ENCODE measurements at regions not wholly inside any gene's neighbourhood (a gene's known extent, or its start where the extent isn't known, plus 50 kb on each side); places are given as distances from the start of the nearest gene placed in this dataset.

- TF ChIP-seq POLR2A (IDR thresholded peaks at IDR 0.05) (no peak), CTCF (IDR thresholded peaks at IDR 0.05) (no peak)
- Histone ChIP-seq H3K9me3 (no peaks in the 10 kb centered on the region), H3K4me3 (replicated peaks in 1 of 3) (no peak overlapping the region), H3K27ac (no peak overlapping the region), H3K27me3 (no peaks in the 10 kb centered on the region), H3K36me3 (no peaks in the 10 kb centered on the region), H3K4me1 (no peaks in the 10 kb centered on the region)
- WGBS, 2 donors: 62 to 82% methylated on average over 3 of the region's 3 CpGs
- no peak for DNase-seq
- intact Hi-C loops (cut with DNase I): no loop called here
Measured at GRCh38 chr4:117529401-117529800, 444.0 kb upstream of the TRAM1L1 start.

- no peaks in the 10 kb centered on the region for H3K9me3 ChIP-seq
- no peak for DNase-seq
- intact Hi-C loops (cut with DNase I): no loop called here
- no peaks in the 10 kb centered on the region for H3K36me3 ChIP-seq
- H3K27me3 ChIP-seq: no peaks in the 10 kb centered on the region
- no peak for TF ChIP-seq POLR2A (IDR thresholded peaks at IDR 0.05)
- TF ChIP-seq CTCF (IDR thresholded peaks at IDR 0.05): no peak
- 78 to 87% methylated on average over 1 of the region's 1 CpG for WGBS, 2 donors
- no peak overlapping the region for H3K27ac ChIP-seq
- H3K4me1 ChIP-seq: no peaks in the 10 kb centered on the region
- no peak overlapping the region for H3K4me3 ChIP-seq (replicated peaks in 1 of 3)
Measured at GRCh38 chr4:117533501-117533900, 448.1 kb upstream of the TRAM1L1 start.

- H3K9me3 ChIP-seq: no peaks in the 10 kb centered on the region
- no peak overlapping the region for H3K4me3 ChIP-seq (replicated peaks in 1 of 3)
- TF ChIP-seq CTCF (IDR thresholded peaks at IDR 0.05): no peak
- DNase-seq: no peak
- H3K27me3 ChIP-seq: no peaks in the 10 kb centered on the region
- intact Hi-C loops (cut with DNase I): no loop called here
- WGBS, 2 donors: 0 to 38% methylated on average over 1 of the region's 1 CpG
- no peaks in the 10 kb centered on the region for H3K36me3 ChIP-seq
- H3K4me1 ChIP-seq: no peaks in the 10 kb centered on the region
- no peak overlapping the region for H3K27ac ChIP-seq
Measured at GRCh38 chr4:117545039-117545438, 459.7 kb upstream of the TRAM1L1 start.

- TF ChIP-seq POLR2A (IDR thresholded peaks at IDR 0.05): no peak
- no peak for TF ChIP-seq CTCF (IDR thresholded peaks at IDR 0.05)
Measured at GRCh38 chr4:117549524-117549923, 464.1 kb upstream of the TRAM1L1 start.

GRCh38 chr4:117550085-117550484, 464.7 kb upstream of the TRAM1L1 start:
- Histone ChIP-seq H3K27me3 (no peaks in the 10 kb centered on the region), H3K27ac (no peak overlapping the region), H3K4me1 (no peaks in the 10 kb centered on the region), H3K36me3 (no peaks in the 10 kb centered on the region), H3K4me3 (replicated peaks in 1 of 3) (no peak overlapping the region), H3K9me3 (no peaks in the 10 kb centered on the region)
- WGBS, 2 donors: 75 to 83% methylated on average over 2 of the region's 2 CpGs
- intact Hi-C loops (cut with DNase I): no loop called here
- TF ChIP-seq POLR2A (IDR thresholded peaks at IDR 0.05): no peak
- TF ChIP-seq CTCF (IDR thresholded peaks at IDR 0.05): no peak
- DNase-seq: no peak

More at GRCh38 chr4:117549524-117549923, 464.1 kb upstream of the TRAM1L1 start:
- 63 to 69% methylated on average over 5 of the region's 5 CpGs for WGBS, 2 donors
- no peak for DNase-seq
- H3K36me3 ChIP-seq: no peaks in the 10 kb centered on the region
- H3K9me3 ChIP-seq: no peaks in the 10 kb centered on the region
- no peak overlapping the region for H3K27ac ChIP-seq
- H3K4me1 ChIP-seq: no peaks in the 10 kb centered on the region
- no peaks in the 10 kb centered on the region for H3K27me3 ChIP-seq
- intact Hi-C loops (cut with DNase I): no loop called here
- H3K4me3 ChIP-seq (replicated peaks in 1 of 3): no peak overlapping the region
